HL-60 (cell line): ENCODE measurements at regions not wholly inside any gene's neighbourhood (a gene's known extent, or its start where the extent isn't known, plus 50 kb on each side); places are given as distances from the start of the nearest gene placed in this dataset.

Experiments
- CTCF ChIP-seq: IDR thresholded peaks from one replicate; pipeline ENCODE4 v1.5.1; 2011; ENCODE audit warnings: low read length, control low read depth, inconsistent platforms; ENCODE audit not compliant: insufficient read depth
- POLR2AphosphoS5 ChIP-seq: IDR thresholded peaks from 2 replicates; pipeline ENCODE4 v1.6.1; 2012; ENCODE audit warnings: low read depth
- REST ChIP-seq: IDR thresholded peaks from 2 replicates; pipeline ENCODE4 v1.6.1; 2012; ENCODE audit warnings: low read depth; ENCODE audit not compliant: insufficient replicate concordance
- SPI1 ChIP-seq: IDR thresholded peaks from 2 replicates; pipeline ENCODE4 v1.6.1; 2012; ENCODE audit warnings: low read depth, mild to moderate bottlenecking, borderline replicate concordance

- TF ChIP-seq CTCF, result no peak
- TF ChIP-seq POLR2AphosphoS5, result no peak
- TF ChIP-seq REST, result no peak
- no peak for TF ChIP-seq SPI1
These were observed 55.4 kb upstream of the LINC01488 start for GRCh38 chr11:69425895-69426544.
